Suprapubic skin (tissue), 3 donors: ENCODE measurements at regions not wholly inside any gene's neighbourhood (a gene's known extent, or its start where the extent isn't known, plus 50 kb on each side); places are given as distances from the start of the nearest gene placed in this dataset.

Experiments
- EP300 ChIP-seq: sonication (generic); formaldehyde crosslinking; IDR thresholded peaks from one replicate; pipeline ENCODE4 v1.6.1; 2017; ENCODE audit warnings: antibody characterized with exemption
- TF ChIP-seq, protein P1 (sequence below), 2 donors: fragments of 200-600 bp in 1 of 2; fragments of 450-650 bp in 1 of 2; sonication (generic) in 1 of 2; IDR thresholded peaks; one replicate each; pipeline ENCODE4 v1.5.1; 2016 to 2019; ENCODE audit warnings: antibody characterized with exemption in 2 of 2, mild to moderate bottlenecking in 1 of 2, moderate library complexity in 1 of 2

- TF ChIP-seq, protein P1, sequence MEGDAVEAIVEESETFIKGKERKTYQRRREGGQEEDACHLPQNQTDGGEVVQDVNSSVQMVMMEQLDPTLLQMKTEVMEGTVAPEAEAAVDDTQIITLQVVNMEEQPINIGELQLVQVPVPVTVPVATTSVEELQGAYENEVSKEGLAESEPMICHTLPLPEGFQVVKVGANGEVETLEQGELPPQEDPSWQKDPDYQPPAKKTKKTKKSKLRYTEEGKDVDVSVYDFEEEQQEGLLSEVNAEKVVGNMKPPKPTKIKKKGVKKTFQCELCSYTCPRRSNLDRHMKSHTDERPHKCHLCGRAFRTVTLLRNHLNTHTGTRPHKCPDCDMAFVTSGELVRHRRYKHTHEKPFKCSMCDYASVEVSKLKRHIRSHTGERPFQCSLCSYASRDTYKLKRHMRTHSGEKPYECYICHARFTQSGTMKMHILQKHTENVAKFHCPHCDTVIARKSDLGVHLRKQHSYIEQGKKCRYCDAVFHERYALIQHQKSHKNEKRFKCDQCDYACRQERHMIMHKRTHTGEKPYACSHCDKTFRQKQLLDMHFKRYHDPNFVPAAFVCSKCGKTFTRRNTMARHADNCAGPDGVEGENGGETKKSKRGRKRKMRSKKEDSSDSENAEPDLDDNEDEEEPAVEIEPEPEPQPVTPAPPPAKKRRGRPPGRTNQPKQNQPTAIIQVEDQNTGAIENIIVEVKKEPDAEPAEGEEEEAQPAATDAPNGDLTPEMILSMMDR (IDR thresholded peaks at IDR 0.05): no peak
- no peak for TF ChIP-seq EP300
Measured at GRCh38 chr6:15957655-15958169, 171.2 kb upstream of the MYLIP start.
